ENCODE measurements at regions not wholly inside any gene's neighbourhood (a gene's known extent, or its start where the extent isn't known, plus 50 kb on each side); places are given as distances from the start of the nearest gene placed in this dataset.
"Not testable (repeated sequence)": the region's sequence is repeated elsewhere in the genome, so short reads cannot be mapped to it uniquely, and the experiment has no call there.

GRCh38 chr7:119026391-119026790 lies 801.9 kb downstream of the ANKRD7 start:
- Histone ChIP-seq H3K36me3 (replicated peaks; ENCODE audit: low read depth, low read length) (no peaks in the 10 kb centered on the region), H3K27me3 (ENCODE audit: low read depth, low read length) (no peaks in the 10 kb centered on the region), H3K79me2 (ENCODE audit: low read length) (no peaks in the 10 kb centered on the region), H3K27ac (ENCODE audit: low read length) (no peak overlapping the region), H2AFZ (ENCODE audit: low read depth, low read length) (no peak overlapping the region), H3K9me3 (ENCODE audit: insufficient read depth, low read length) (peaks cover 3% of the 10 kb centered on the region; the same call in 1 of the 2 replicates), H3K9ac (ENCODE audit: low read length) (no peak overlapping the region), H4K20me1 (ENCODE audit: insufficient read depth, low read length) (no peaks in the 10 kb centered on the region), H3K4me3 (ENCODE audit: low read length) (no peak overlapping the region), H3K4me2 (ENCODE audit: low read length) (no peak overlapping the region), H3K4me1 (ENCODE audit: low read length) (no peaks in the 10 kb centered on the region)
- TF ChIP-seq CTCF (IDR thresholded peaks at IDR 0.05; ENCODE audit: low read depth, low read length), result no peak
- TF ChIP-seq EZH2phosphoT487 (IDR thresholded peaks at IDR 0.05; ENCODE audit: low read depth), result no peak

GRCh38 chr7:119028736-119029135 lies 804.2 kb downstream of the ANKRD7 start:
- H3K4me3 ChIP-seq (ENCODE audit: low read length), result no peak overlapping the region
- no peaks in the 10 kb centered on the region for H3K27me3 ChIP-seq (ENCODE audit: low read depth, low read length)
- no peak overlapping the region for H2AFZ ChIP-seq (ENCODE audit: low read depth, low read length)
- H3K27ac ChIP-seq (ENCODE audit: low read length), result no peak overlapping the region
- H3K36me3 ChIP-seq (replicated peaks; ENCODE audit: low read depth, low read length), result no peaks in the 10 kb centered on the region
- H3K9me3 ChIP-seq (ENCODE audit: insufficient read depth, low read length), result no peaks in the 10 kb centered on the region
- no peak overlapping the region for H3K4me2 ChIP-seq (ENCODE audit: low read length)
- no peaks in the 10 kb centered on the region for H3K79me2 ChIP-seq (ENCODE audit: low read length)
- no peaks in the 10 kb centered on the region for H3K4me1 ChIP-seq (ENCODE audit: low read length)
- H4K20me1 ChIP-seq (ENCODE audit: insufficient read depth, low read length), result no peaks in the 10 kb centered on the region
- H3K9ac ChIP-seq (ENCODE audit: low read length), result no peak overlapping the region
- TF ChIP-seq CTCF (IDR thresholded peaks at IDR 0.05; ENCODE audit: low read depth, low read length), result no peak
- no peak for TF ChIP-seq EZH2phosphoT487 (IDR thresholded peaks at IDR 0.05; ENCODE audit: low read depth)

GRCh38 chr7:119032136-119032535 lies 807.6 kb downstream of the ANKRD7 start:
- H4K20me1 ChIP-seq (ENCODE audit: insufficient read depth, low read length), result not testable (repeated sequence)

GRCh38 chr7:119033641-119034040 lies 809.1 kb downstream of the ANKRD7 start:
- Histone ChIP-seq H3K27ac (ENCODE audit: low read length) (no peak overlapping the region), H3K4me1 (ENCODE audit: low read length) (no peaks in the 10 kb centered on the region), H3K9me3 (ENCODE audit: insufficient read depth, low read length) (no peaks in the 10 kb centered on the region), H3K4me3 (ENCODE audit: low read length) (no peak overlapping the region), H4K20me1 (ENCODE audit: insufficient read depth, low read length) (no peaks in the 10 kb centered on the region), H3K27me3 (ENCODE audit: low read depth, low read length) (no peaks in the 10 kb centered on the region), H3K9ac (ENCODE audit: low read length) (no peak overlapping the region), H3K79me2 (ENCODE audit: low read length) (no peaks in the 10 kb centered on the region), H3K4me2 (ENCODE audit: low read length) (no peak overlapping the region), H2AFZ (ENCODE audit: low read depth, low read length) (no peak overlapping the region), H3K36me3 (replicated peaks; ENCODE audit: low read depth, low read length) (no peaks in the 10 kb centered on the region)
- TF ChIP-seq EZH2phosphoT487 (IDR thresholded peaks at IDR 0.05; ENCODE audit: low read depth) (no peak), CTCF (IDR thresholded peaks at IDR 0.05; ENCODE audit: low read depth, low read length) (no peak)

More at GRCh38 chr7:119032136-119032535, 807.6 kb downstream of the ANKRD7 start:
- H3K4me1 ChIP-seq (ENCODE audit: low read length); H3K9me3 ChIP-seq (ENCODE audit: insufficient read depth, low read length); H3K27me3 ChIP-seq (ENCODE audit: low read depth, low read length); H3K4me2 ChIP-seq (ENCODE audit: low read length); H2AFZ ChIP-seq (ENCODE audit: low read depth, low read length); H3K4me3 ChIP-seq (ENCODE audit: low read length); H3K9ac ChIP-seq (ENCODE audit: low read length); H3K79me2 ChIP-seq (ENCODE audit: low read length); H3K27ac ChIP-seq (ENCODE audit: low read length); H3K36me3 ChIP-seq (replicated peaks; ENCODE audit: low read depth, low read length): not testable (repeated sequence)

- no peak overlapping the region for H3K4me3 ChIP-seq (ENCODE audit: low read length)
- no peak overlapping the region for H3K27ac ChIP-seq (ENCODE audit: low read length)
- no peak overlapping the region for H2AFZ ChIP-seq (ENCODE audit: low read depth, low read length)
- no peak overlapping the region for H3K4me2 ChIP-seq (ENCODE audit: low read length)
- H3K9me3 ChIP-seq (ENCODE audit: insufficient read depth, low read length), result no peaks in the 10 kb centered on the region
- no peaks in the 10 kb centered on the region for H3K27me3 ChIP-seq (ENCODE audit: low read depth, low read length)
- no peaks in the 10 kb centered on the region for H3K79me2 ChIP-seq (ENCODE audit: low read length)
- H4K20me1 ChIP-seq (ENCODE audit: insufficient read depth, low read length), result no peaks in the 10 kb centered on the region
- TF ChIP-seq CTCF (IDR thresholded peaks at IDR 0.05; ENCODE audit: low read depth, low read length) (no peak), EZH2phosphoT487 (IDR thresholded peaks at IDR 0.05; ENCODE audit: low read depth) (no peak)
- H3K4me1 ChIP-seq (ENCODE audit: low read length), result no peaks in the 10 kb centered on the region
- H3K36me3 ChIP-seq (replicated peaks; ENCODE audit: low read depth, low read length), result no peaks in the 10 kb centered on the region
- H3K9ac ChIP-seq (ENCODE audit: low read length), result no peak overlapping the region
Observed at GRCh38 chr7:119037941-119038340, 813.4 kb downstream of the ANKRD7 start.

All from OCI-LY3 (cell line).